ENCODE measurements at regions not wholly inside any gene's neighbourhood (a gene's known extent, or its start where the extent isn't known, plus 50 kb on each side); places are given as distances from the start of the nearest gene placed in this dataset.

DNA sequence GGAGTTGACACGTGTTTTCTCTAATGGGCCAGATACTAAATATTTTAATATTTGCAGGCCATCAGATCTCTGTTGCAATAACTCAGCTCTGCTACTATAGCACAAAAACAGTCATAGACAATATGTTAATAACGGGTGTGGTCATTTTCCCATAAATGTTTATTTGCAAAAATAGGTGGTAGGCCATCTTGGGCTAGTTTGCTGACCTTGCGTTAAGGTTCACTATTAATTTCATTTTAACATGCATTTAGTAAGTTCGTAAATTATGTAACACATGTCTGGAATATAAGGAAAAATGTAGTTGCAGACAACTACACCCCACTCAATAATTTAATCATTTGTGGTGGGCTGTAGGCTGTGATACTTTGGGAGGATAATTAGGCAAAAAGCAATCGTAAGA, 577.8 kb downstream of the PKHD1 start:
- TF ChIP-seq POLR2A (IDR thresholded peaks at IDR 0.05; ENCODE audit: low read length): no peak
- TF ChIP-seq GATA1 (IDR thresholded peaks at IDR 0.05; ENCODE audit: low read depth, low read length): no peak

All from erythroblast (primary cell).